MG63 (cell line): ENCODE measurements at regions not wholly inside any gene's neighbourhood (a gene's known extent, or its start where the extent isn't known, plus 50 kb on each side); places are given as distances from the start of the nearest gene placed in this dataset.
A peak's percentile ranks its signal among the peaks of the same experiment; 100 is the strongest.

Experiments used
- DNase-seq: peaks from one replicate; pipeline ENCODE4 v3.0.0-alpha.2; 2020
- H3K27me3 ChIP-seq: fragments of 250-450 bp; sonication (Bioruptor Pico); 2 replicates; pipeline ENCODE4 v1.5.1; 2020; ENCODE audit warnings: mild to moderate bottlenecking, moderate library complexity
- H3K36me3 ChIP-seq: fragments of 250-450 bp; sonication (Bioruptor Pico); 2 replicates; pipeline ENCODE4 v1.5.1; 2020; ENCODE audit warnings: mild to moderate bottlenecking, moderate library complexity
- H3K4me3 ChIP-seq: fragments of 250-450 bp; sonication (Bioruptor Pico); 2 replicates; pipeline ENCODE4 v1.5.1; 2020; ENCODE audit warnings: mild to moderate bottlenecking, moderate library complexity
- H3K9me3 ChIP-seq: fragments of 250-450 bp; sonication (Bioruptor Pico); 2 replicates; pipeline ENCODE4 v1.5.1; 2020; ENCODE audit warnings: mild to moderate bottlenecking, moderate library complexity

- H3K27me3 ChIP-seq = no peaks in the 10 kb centered on the region
- DNase-seq = no peak
- H3K36me3 ChIP-seq = no peaks in the 10 kb centered on the region
- no peaks in the 10 kb centered on the region for H3K9me3 ChIP-seq
- no peak overlapping the region for H3K4me3 ChIP-seq
These were observed 353.4 kb upstream of the GRIA1 start for GRCh38 chr5:153136910-153137614.

DNA sequence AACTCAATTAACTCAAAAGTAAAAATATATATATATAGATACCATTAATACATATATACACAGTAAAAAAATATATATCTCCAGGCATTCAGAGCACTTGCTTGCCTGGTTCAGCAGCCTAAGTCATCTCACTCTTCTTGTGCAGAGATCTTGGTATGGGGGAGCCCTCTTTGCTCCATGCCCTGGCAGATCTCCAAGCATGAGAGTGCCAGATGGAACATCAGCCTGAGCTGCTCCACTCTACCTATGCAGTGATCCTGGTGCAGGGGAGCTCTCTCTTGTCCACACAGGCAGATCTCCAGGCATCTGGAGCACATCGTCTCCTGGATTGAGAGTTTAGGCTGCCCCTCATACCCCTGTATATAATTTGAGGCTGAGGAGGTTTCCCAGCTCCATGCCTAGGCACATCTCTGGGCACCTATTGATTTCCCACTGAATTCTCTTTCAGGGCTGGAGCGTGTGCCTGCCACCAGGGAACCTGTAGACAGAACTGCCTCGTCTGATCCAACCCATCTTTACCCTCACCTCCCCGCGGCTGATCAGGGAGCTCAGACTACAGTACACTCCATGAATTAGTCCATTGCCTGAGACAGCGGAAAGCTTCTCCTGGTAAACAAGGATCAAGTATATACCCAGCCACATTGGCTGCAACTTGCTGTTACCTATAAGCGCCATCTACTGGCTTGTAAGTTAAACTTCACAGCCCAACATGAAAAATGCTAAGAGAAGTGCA, 342.4 kb upstream of the GRIA1 start:
- peak; percentile 7 for DNase-seq
- H3K9me3 ChIP-seq = peaks cover 3% of the 10 kb centered on the region; the same call in 1 of the 2 replicates
- no peaks in the 10 kb centered on the region for H3K36me3 ChIP-seq
- H3K4me3 ChIP-seq = no peak overlapping the region
- H3K27me3 ChIP-seq = no peaks in the 10 kb centered on the region

DNA sequence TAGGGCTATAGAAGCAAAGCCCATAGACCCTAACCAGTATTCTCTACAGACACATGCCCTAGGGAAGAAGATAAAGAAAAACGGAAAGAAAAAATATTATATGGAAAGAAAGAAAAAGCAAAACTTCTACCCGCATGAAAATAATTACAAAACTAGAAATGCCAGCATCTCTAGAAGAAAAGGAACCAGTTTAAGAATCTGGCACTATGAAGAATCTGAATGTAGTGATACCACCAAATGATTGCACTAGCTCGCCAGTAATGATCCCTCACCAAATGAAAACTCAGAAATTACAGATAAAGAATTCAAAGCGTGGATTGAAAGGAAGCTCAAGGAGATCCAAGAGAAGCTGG, 341.9 kb upstream of the GRIA1 start:
- H3K4me3 ChIP-seq = no peak overlapping the region
- H3K36me3 ChIP-seq = no peaks in the 10 kb centered on the region
- no peak for DNase-seq
- peaks cover 3% of the 10 kb centered on the region; the same call in 1 of the 2 replicates for H3K9me3 ChIP-seq
- no peaks in the 10 kb centered on the region for H3K27me3 ChIP-seq

DNA sequence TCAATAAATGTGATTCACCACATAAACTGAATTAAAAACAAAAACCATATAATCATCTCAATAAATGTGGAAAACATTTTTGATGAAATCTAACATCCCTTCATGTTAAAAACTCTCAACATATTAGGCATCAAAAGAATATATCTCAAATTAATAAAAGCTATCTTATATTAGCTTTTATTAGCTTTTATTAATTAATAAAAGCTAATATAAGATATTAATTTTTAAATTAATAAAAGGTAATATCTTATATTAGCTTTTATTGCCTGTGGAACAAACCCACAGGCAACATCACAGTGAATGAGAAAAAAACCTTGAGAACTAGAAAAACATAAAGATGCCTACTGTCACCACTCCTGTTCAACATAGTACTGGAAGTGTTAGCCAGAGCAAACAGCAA, 338.9 kb upstream of the GRIA1 start:
- H3K4me3 ChIP-seq = no peak overlapping the region
- no peaks in the 10 kb centered on the region for H3K36me3 ChIP-seq
- H3K9me3 ChIP-seq = no peaks in the 10 kb centered on the region; the same call in 1 of the 2 replicates
- DNase-seq = no peak
- no peaks in the 10 kb centered on the region for H3K27me3 ChIP-seq

- no peak for DNase-seq
- no peaks in the 10 kb centered on the region for H3K27me3 ChIP-seq
- no peak overlapping the region for H3K4me3 ChIP-seq
- no peaks in the 10 kb centered on the region; the same call in 1 of the 2 replicates for H3K9me3 ChIP-seq
- H3K36me3 ChIP-seq = no peaks in the 10 kb centered on the region
These were observed 337.4 kb upstream of the GRIA1 start for GRCh38 chr5:153153086-153153485.

- no peak for DNase-seq
- Histone ChIP-seq H3K36me3 (no peaks in the 10 kb centered on the region), H3K4me3 (no peak overlapping the region), H3K9me3 (no peaks in the 10 kb centered on the region; the same call in 1 of the 2 replicates), H3K27me3 (no peaks in the 10 kb centered on the region)
These were observed 333.3 kb upstream of the GRIA1 start for GRCh38 chr5:153157156-153157555.

GRCh38 chr5:153158608-153159007, 331.9 kb upstream of the GRIA1 start:
- Histone ChIP-seq H3K4me3 (no peak overlapping the region), H3K27me3 (no peaks in the 10 kb centered on the region), H3K36me3 (no peaks in the 10 kb centered on the region), H3K9me3 (no peaks in the 10 kb centered on the region; the same call in 1 of the 2 replicates)
- no peak for DNase-seq

GRCh38 chr5:153159616-153160015, 330.9 kb upstream of the GRIA1 start:
- Histone ChIP-seq H3K27me3 (no peaks in the 10 kb centered on the region), H3K4me3 (no peak overlapping the region), H3K36me3 (no peaks in the 10 kb centered on the region), H3K9me3 (no peaks in the 10 kb centered on the region)
- DNase-seq = no peak

DNA sequence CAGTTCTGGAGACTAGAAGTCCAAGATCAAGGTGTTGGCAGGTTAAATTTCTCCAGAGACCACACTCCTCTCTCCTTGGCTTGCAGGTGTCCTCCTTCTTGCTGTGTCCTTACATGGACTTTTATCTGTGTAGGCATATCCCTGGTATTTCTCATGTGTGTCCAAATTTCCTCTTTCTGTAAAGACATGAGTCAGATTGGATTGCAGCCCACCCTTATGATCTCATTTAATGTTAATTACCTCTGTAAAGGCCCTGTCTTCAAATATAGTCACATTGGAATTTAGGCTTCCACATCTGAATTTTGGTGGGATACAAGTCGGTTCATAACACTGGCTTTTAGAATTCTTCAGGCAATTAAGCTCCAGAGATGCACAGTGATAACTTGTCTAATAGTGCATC, 322.2 kb upstream of the GRIA1 start:
- no peak for DNase-seq
- no peaks in the 10 kb centered on the region for H3K9me3 ChIP-seq
- no peaks in the 10 kb centered on the region for H3K36me3 ChIP-seq
- H3K27me3 ChIP-seq = no peaks in the 10 kb centered on the region
- no peak overlapping the region for H3K4me3 ChIP-seq

- Histone ChIP-seq H3K9me3 (no peaks in the 10 kb centered on the region), H3K27me3 (no peaks in the 10 kb centered on the region), H3K4me3 (no peak overlapping the region), H3K36me3 (no peaks in the 10 kb centered on the region)
- DNase-seq = no peak
These were observed 303.0 kb upstream of the GRIA1 start for GRCh38 chr5:153187503-153187902.

- no peak for DNase-seq
- H3K9me3 ChIP-seq = no peaks in the 10 kb centered on the region
- no peak overlapping the region for H3K4me3 ChIP-seq
- H3K27me3 ChIP-seq = no peaks in the 10 kb centered on the region
- H3K36me3 ChIP-seq = no peaks in the 10 kb centered on the region
These were observed 284.1 kb upstream of the GRIA1 start for GRCh38 chr5:153206361-153206760.

GRCh38 chr5:153209016-153209415, 281.5 kb upstream of the GRIA1 start:
- Histone ChIP-seq H3K9me3 (no peaks in the 10 kb centered on the region), H3K27me3 (no peaks in the 10 kb centered on the region), H3K36me3 (no peaks in the 10 kb centered on the region), H3K4me3 (no peak overlapping the region)
- no peak for DNase-seq

DNA sequence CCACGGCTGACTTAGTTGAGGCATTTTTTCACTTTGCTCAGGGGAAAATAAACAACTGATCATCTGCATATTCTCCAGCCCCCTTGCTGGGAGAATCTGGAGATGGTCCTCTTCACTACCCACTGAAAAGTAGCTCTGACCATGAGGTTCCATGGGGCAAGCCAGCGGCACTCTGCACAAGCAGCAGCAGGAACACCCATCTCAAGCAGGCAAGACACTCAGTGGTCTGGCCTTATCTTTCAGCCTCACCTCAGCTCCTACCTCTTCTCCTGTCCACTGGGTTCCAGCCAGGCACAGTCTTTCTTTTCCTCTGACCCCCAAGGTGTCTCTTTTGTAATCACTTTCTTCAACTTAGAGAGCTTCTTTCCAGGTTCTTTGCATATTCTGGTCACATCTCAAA, 280.8 kb upstream of the GRIA1 start:
- no peaks in the 10 kb centered on the region for H3K36me3 ChIP-seq
- H3K9me3 ChIP-seq = no peaks in the 10 kb centered on the region
- no peaks in the 10 kb centered on the region for H3K27me3 ChIP-seq
- no peak for DNase-seq
- no peak overlapping the region for H3K4me3 ChIP-seq

GRCh38 chr5:153211076-153211475, 279.4 kb upstream of the GRIA1 start:
- no peaks in the 10 kb centered on the region for H3K36me3 ChIP-seq
- no peak overlapping the region for H3K4me3 ChIP-seq
- H3K9me3 ChIP-seq = no peaks in the 10 kb centered on the region
- H3K27me3 ChIP-seq = no peaks in the 10 kb centered on the region
- DNase-seq = no peak

GRCh38 chr5:153212471-153212870, 278.0 kb upstream of the GRIA1 start:
- Histone ChIP-seq H3K36me3 (no peaks in the 10 kb centered on the region), H3K9me3 (no peaks in the 10 kb centered on the region), H3K4me3 (no peak overlapping the region), H3K27me3 (no peaks in the 10 kb centered on the region)
- DNase-seq = no peak

GRCh38 chr5:153222936-153223335, 267.5 kb upstream of the GRIA1 start:
- Histone ChIP-seq H3K36me3 (no peaks in the 10 kb centered on the region), H3K27me3 (no peaks in the 10 kb centered on the region), H3K9me3 (no peaks in the 10 kb centered on the region), H3K4me3 (no peak overlapping the region)
- no peak for DNase-seq

DNA sequence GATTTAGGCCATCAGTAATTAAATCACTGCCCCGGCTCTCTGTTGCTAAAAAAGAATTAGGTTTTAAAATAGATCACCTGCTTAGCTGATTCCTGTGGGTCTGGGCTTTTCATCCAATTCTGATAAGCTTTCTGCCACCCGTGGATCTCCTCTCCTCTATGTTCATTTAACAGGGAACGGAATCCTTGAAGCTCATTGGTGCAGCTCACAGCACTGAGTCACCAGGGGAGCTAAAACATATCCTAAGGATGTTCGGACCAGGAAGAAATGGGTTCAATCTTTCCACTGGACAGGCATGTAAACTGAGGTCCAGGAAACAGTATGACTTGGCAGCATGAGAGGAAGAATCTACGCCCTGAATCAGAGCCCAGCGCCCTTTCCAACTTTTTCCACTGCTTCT, 267.1 kb upstream of the GRIA1 start:
- Histone ChIP-seq H3K4me3 (no peak overlapping the region), H3K36me3 (no peaks in the 10 kb centered on the region), H3K9me3 (no peaks in the 10 kb centered on the region), H3K27me3 (no peaks in the 10 kb centered on the region)
- DNase-seq = no peak

DNA sequence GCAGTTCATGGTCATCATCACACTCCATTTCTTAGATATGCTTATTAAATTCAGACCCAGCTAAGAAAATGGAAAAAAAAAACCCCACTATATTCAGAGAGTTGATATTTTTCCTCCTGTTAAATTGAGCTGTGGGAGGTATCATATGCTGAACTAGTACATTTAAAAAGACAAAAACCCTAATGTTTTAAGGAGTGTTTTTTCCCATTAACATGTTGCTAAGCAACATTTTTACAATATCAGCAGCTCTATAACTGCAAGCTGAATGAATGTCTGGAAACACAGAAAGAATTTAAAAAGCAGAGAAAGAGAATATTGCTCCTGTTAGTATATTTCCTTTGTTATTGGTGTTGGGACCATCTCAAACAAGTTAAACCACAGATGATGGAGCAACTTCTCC, 265.8 kb upstream of the GRIA1 start:
- no peaks in the 10 kb centered on the region; the same call in 1 of the 2 replicates for H3K9me3 ChIP-seq
- no peaks in the 10 kb centered on the region for H3K36me3 ChIP-seq
- H3K4me3 ChIP-seq = no peak overlapping the region
- H3K27me3 ChIP-seq = no peaks in the 10 kb centered on the region
- no peak for DNase-seq
